NCI-H146 treated with DMSO at 0.1 percent for 48 hours (cell line): ENCODE measurements at regions not wholly inside any gene's neighbourhood (a gene's known extent, or its start where the extent isn't known, plus 50 kb on each side); places are given as distances from the start of the nearest gene placed in this dataset.
"Not testable (repeated sequence)": the region's sequence is repeated elsewhere in the genome, so short reads cannot be mapped to it uniquely, and the experiment has no call there.

ENCODE experiments used
- DNase-seq: peaks from one replicate; lab custom pipeline; 2025; ENCODE audit not compliant: unreplicated experiment; lab: John Stamatoyannopoulos, UW

GRCh38 chr9:22508354-22508753 lies 61.7 kb downstream of the DMRTA1 start:
- not testable (repeated sequence) for DNase-seq

- no peak for DNase-seq
These were observed 62.2 kb downstream of the DMRTA1 start for GRCh38 chr9:22508790-22509189.

- no peak for DNase-seq
These were observed 65.9 kb downstream of the DMRTA1 start for GRCh38 chr9:22512495-22512894.

GRCh38 chr9:22514871-22515270 lies 68.2 kb downstream of the DMRTA1 start:
- no peak for DNase-seq

GRCh38 chr9:22522206-22522740 lies 75.6 kb downstream of the DMRTA1 start:
- DNase-seq, result no peak

- peak; percentile 40 for DNase-seq
These were observed 81.9 kb downstream of the DMRTA1 start for GRCh38 chr9:22528485-22528884.

- no peak for DNase-seq
These were observed 83.0 kb downstream of the DMRTA1 start for GRCh38 chr9:22529426-22530199.

GRCh38 chr9:22535780-22536179 lies 89.2 kb downstream of the DMRTA1 start:
- DNase-seq, result no peak

- DNase-seq, result no peak
These were observed 91.1 kb downstream of the DMRTA1 start for GRCh38 chr9:22537721-22538120.

GRCh38 chr9:22548625-22549024 lies 102.0 kb downstream of the DMRTA1 start:
- no peak for DNase-seq

GRCh38 chr9:22574740-22575139 lies 128.1 kb downstream of the DMRTA1 start:
- DNase-seq, result no peak

GRCh38 chr9:22580788-22581187 lies 134.2 kb downstream of the DMRTA1 start:
- no peak for DNase-seq

- no peak for DNase-seq
These were observed 135.6 kb downstream of the DMRTA1 start for GRCh38 chr9:22582221-22582620.

- no peak for DNase-seq
These were observed 142.3 kb downstream of the DMRTA1 start for GRCh38 chr9:22588918-22589317.

GRCh38 chr9:22590336-22591033 lies 143.9 kb downstream of the DMRTA1 start:
- no peak for DNase-seq

- no peak for DNase-seq
These were observed 149.2 kb downstream of the DMRTA1 start for GRCh38 chr9:22595805-22596204.

- no peak for DNase-seq
These were observed 170.5 kb downstream of the DMRTA1 start for GRCh38 chr9:22617156-22617555.

GRCh38 chr9:22622815-22623214 lies 176.2 kb downstream of the DMRTA1 start:
- DNase-seq, result no peak

GRCh38 chr9:22623236-22623635 lies 176.6 kb downstream of the DMRTA1 start:
- no peak for DNase-seq

GRCh38 chr9:22625540-22625939 lies 178.9 kb downstream of the DMRTA1 start:
- no peak for DNase-seq

- no peak for DNase-seq
These were observed 196.9 kb downstream of the DMRTA1 start for GRCh38 chr9:22643541-22643940.

GRCh38 chr9:22645893-22646292 lies 199.3 kb downstream of the DMRTA1 start:
- DNase-seq, result no peak
